ENCODE measurements at regions not wholly inside any gene's neighbourhood (a gene's known extent, or its start where the extent isn't known, plus 50 kb on each side); places are given as distances from the start of the nearest gene placed in this dataset.

DNA sequence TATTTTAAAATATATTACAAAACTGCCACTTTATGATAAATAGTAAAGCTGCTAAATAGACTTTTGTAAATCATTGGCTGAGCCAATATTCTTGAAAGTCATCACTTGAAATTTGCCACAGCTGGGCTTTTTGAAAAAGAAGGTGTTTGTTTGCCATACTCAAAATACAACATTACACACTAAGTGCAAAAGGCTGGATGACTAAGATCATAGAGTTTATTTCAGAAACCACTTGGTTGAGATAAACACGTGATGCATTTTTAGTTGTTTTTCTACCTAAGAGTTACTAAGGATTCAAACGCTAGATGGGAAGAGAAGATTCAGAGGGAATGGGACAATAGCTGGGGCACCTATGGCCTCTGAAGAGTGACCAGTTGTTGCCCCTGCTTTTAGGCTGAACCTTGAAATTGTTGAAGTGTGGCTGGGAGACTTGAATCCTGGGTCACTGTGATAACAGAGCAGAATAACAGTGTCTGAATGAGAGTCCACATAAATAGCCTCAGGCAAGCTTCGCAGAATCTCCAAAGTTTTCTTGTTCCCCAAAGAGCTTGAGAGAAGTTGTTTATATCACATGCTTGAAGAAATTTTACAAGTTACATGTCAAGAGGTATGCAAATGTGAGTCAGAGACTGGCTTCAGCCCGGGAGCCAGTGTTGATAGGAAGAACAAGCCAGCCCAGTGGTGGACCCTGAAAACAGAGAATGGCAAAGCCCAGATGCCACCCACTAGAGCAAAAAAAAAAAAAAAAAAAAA lies 409.8 kb downstream of the GPD2 start:
- DNase-seq (ENCODE audit: low spot score) = no peak

DNA sequence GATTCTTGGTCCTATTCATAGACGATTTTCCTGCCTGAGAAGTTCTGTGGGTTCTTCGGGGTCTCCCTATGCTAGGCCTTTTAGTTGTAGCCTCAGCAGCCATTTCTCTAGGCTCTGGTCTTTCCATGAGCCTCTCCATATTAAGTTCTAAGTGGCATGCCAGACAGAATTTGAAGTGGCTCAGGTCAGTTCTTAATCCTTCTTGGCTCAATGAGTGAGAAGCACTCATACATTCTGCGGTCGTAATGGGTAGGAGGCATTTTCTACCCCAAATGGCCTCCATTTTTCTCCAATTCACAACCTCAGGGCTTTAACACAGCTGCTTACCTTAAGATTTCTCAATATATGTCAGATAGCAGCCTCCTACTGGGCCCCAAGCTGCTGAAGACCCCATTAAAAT lies 405.3 kb upstream of the GALNT5 start:
- no peak for DNase-seq (ENCODE audit: low spot score)

GRCh38 chr2:156852681-156853080 lies 404.8 kb upstream of the GALNT5 start:
- no peak for DNase-seq (ENCODE audit: low spot score)

DNA sequence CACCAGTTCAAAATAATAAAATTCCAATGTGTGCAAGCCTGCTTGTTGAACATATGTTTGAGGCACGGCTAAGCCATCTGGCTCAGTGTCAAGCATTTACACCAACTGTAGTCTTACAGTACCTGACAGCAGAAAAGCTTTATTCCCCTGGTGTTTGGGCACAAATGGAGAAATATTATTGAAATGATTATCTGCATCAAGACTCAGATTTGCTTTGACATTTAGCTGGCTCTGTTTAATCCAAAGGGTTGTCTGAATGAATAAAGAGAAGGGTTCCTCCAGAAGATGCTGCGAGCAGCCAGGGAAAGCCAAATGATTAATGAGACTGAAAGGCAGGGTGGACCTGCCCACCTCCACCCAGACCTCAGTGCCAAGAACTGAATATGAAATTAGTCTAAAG lies 393.2 kb upstream of the GALNT5 start:
- no peak for DNase-seq (ENCODE audit: low spot score)

GRCh38 chr2:156864753-156865152 lies 392.8 kb upstream of the GALNT5 start:
- no peak for DNase-seq (ENCODE audit: low spot score)

DNA sequence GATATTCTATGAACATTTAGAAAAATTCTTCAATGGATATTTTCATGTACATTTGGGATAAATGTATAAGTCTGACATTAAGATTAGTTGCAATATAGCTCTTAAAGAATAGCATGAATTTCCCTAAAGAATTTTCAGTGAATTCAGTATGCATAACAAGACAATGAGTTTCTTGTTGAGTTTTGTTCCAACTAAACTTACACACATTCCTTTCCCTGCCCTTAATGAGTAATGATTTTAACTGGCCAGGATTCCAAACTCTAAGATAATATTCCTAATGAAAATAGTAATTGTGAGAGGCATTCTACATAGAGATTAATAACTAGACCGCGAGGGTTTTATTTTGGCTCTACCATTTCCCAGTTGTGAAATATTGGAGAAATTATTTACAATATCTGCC lies 390.3 kb upstream of the GALNT5 start:
- no peak for DNase-seq (ENCODE audit: low spot score)

GRCh38 chr2:156874707-156875106 lies 382.8 kb upstream of the GALNT5 start:
- DNase-seq (ENCODE audit: low spot score) = no peak

DNA sequence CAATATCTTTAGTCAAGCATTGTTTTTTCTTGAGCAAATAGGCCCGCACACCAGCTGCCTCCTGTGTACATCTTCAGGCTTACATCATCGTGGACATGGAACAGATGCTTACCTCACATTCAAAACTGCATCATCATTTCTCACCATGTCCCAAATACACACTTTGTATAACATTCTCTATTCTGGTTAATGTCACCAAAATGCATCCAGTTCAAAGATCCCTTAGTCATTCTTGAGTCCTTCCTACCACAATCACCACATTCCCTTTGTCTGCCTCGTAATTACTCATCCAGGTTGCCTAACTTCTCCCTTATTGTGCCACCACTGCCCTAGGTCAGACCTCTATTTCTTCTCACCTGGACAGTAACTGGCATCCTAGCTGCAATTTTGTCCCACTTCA lies 373.7 kb upstream of the GALNT5 start:
- no peak for DNase-seq (ENCODE audit: low spot score)

GRCh38 chr2:156884216-156884615 lies 373.3 kb upstream of the GALNT5 start:
- DNase-seq (ENCODE audit: low spot score) = no peak

- no peak for DNase-seq (ENCODE audit: low spot score)
Measured at GRCh38 chr2:156890529-156891148, 366.9 kb upstream of the GALNT5 start.

GRCh38 chr2:156891609-156892008 lies 365.9 kb upstream of the GALNT5 start:
- no peak for DNase-seq (ENCODE audit: low spot score)

- peak; percentile 4 for DNase-seq (ENCODE audit: low spot score)
Measured at GRCh38 chr2:156892467-156893281, 364.8 kb upstream of the GALNT5 start.

DNA sequence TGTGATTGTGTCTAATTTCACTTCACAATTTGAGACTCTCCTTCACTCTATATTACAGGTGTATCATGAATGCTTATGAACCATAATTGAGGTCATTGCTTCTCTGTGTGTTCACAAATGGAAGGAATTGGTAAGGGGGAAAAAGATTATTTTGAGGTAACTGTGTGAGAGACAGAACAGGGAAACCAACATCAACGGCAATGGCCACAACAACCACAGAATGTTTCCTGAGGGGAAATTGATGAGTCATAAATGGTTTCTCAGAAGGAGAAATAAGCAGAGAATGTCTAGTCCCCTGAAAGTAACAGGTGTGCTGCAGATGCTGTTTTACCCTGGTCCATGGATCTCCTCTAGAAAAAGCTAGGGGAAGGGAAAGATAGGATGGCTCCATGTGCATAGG lies 361.2 kb upstream of the GALNT5 start:
- DNase-seq (ENCODE audit: low spot score) = no peak

DNA sequence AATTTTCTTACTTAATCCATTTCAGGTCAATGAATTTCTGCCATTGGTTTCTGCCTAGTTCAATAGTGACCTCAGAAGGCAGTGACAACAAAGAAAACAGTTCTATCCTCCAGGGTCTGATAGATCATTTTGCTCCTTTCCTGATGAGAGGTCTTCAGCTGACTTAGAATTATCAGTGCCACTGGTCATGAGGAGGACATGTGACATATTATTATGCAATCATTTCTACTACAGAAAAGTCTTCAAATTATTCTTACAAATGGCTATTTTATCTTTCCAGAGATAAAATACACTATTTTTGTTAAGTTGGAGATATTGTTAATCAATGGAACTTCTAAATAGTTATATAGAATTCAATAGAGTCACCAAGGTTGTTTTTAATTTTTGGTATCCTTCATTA lies 360.0 kb upstream of the GALNT5 start:
- DNase-seq (ENCODE audit: low spot score) = no peak

- DNase-seq (ENCODE audit: low spot score) = no peak
Measured at GRCh38 chr2:156901373-156902031, 356.0 kb upstream of the GALNT5 start.

DNA sequence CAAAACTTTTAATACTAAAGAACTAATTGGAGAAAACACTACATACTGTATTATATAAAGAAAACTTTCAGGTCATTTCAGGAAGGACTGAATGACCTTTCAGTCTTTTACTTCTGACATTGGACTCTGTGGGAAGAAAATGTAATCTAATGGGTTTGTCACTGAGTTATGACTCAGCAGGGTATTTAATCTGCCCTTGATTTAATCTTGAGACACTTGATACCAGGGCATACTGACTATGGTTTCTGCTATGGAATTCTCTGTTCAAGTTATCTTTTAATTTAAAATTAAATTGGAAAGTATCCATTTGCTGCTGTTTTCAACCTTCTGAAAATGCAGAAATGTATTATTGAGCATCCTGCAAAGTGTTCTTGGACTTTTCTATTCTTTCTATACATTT lies 354.2 kb upstream of the GALNT5 start:
- no peak for DNase-seq (ENCODE audit: low spot score)

GRCh38 chr2:156907806-156908205 lies 349.7 kb upstream of the GALNT5 start:
- no peak for DNase-seq (ENCODE audit: low spot score)

DNA sequence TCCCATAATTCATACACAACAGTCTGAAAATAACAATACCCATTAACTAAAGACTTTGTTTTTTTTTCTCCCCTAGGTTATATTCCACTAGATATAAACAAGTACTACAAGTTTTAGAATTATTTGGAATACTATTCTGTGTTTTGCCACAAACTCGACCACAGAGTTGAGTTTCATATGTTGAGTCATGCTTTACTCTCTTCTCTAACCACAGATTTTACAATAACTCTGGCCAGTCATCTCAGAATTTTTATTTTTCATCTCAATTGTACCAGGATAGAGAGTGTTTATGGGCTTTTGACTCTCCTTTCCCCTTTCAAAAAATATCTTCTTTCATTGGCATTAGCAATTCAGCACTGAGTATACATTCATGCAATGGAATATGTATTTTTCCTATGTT lies 348.7 kb upstream of the GALNT5 start:
- no peak for DNase-seq (ENCODE audit: low spot score)

- no peak for DNase-seq (ENCODE audit: low spot score)
Measured at GRCh38 chr2:156909983-156910382, 347.5 kb upstream of the GALNT5 start.

GRCh38 chr2:156915332-156915731 lies 342.2 kb upstream of the GALNT5 start:
- no peak for DNase-seq (ENCODE audit: low spot score)

DNA sequence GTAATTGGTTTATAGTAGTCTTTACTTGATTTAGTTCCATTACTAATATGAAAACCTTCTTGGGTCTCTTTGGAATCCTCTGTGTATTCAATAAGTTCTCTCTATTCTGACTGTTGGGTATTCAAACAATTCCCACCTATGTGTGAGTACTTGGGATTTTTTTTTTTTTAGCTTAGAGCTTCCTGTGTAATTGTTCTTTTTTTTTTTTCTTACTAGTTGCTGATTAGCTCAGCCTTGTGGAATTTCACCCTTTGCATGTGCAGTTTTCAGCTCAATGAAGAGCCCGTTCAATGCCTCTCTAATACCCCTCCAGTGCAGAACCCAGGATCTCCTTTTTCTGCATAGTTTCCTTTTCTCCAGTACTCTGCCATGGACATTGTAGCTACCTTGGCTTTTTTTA lies 339.1 kb upstream of the GALNT5 start:
- DNase-seq (ENCODE audit: low spot score) = no peak

DNA sequence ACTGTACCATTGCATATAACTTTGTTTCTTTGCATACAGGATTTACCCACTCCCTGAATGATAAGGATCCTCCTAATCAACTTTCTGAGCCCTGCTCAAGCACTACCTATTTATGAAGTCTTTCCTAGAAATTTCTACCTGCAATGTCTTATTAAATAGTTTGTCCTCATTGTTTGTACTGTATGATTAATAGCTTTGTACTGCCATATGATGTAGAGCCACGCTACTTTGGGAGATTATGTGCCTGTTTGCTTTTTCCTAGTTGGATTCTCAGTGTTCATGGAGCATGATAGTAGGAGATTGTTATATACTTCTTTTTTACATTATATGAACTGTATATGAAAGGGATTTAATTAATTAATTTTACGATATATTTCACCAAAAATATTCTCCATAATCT lies 327.1 kb upstream of the GALNT5 start:
- no peak for DNase-seq (ENCODE audit: low spot score)
